Spleen (tissue), 7 donors: ENCODE measurements at regions not wholly inside any gene's neighbourhood (a gene's known extent, or its start where the extent isn't known, plus 50 kb on each side); places are given as distances from the start of the nearest gene placed in this dataset.

ENCODE experiments used
- POLR2A ChIP-seq, 3 donors: fragments of 450-650 bp; IDR thresholded peaks; one replicate each; pipeline ENCODE4 v1.5.1; 2017; ENCODE audit warnings: antibody characterized with exemption in 3 of 3, mild to moderate bottlenecking in 1 of 3
- POLR2AphosphoS5 ChIP-seq, 3 donors: sonication (generic); formaldehyde crosslinking; IDR thresholded peaks; one replicate each; pipeline ENCODE4 v1.5.1; 2017; ENCODE audit warnings: antibody characterized with exemption in 3 of 3
- TF ChIP-seq, protein P1 (sequence below), 11 experiments: fragments of 200-600 bp in 7 of 11; fragments of 450-650 bp in 4 of 11; sonication (generic) in 4 of 11; IDR thresholded peaks in 8 of 11; conservative IDR thresholded peaks in 3 of 11; 1 replicate in 7 of 11; 2 replicates in 4 of 11; pipeline versions ENCODE4 v1.4.0 to v1.8.0; 2016 to 2021; ENCODE audit warnings: antibody characterized with exemption in 11 of 11, inconsistent platforms in 4 of 11, mild to moderate bottlenecking in 1 of 11
- donor health status: DM: no; HTN: no; CAD: no; lungs with moderate emphysema.
- donor health status: DM: no; HTN: no; CAD: no.
- donor health status: DM: no; HTN: no; CAD: no.

DNA sequence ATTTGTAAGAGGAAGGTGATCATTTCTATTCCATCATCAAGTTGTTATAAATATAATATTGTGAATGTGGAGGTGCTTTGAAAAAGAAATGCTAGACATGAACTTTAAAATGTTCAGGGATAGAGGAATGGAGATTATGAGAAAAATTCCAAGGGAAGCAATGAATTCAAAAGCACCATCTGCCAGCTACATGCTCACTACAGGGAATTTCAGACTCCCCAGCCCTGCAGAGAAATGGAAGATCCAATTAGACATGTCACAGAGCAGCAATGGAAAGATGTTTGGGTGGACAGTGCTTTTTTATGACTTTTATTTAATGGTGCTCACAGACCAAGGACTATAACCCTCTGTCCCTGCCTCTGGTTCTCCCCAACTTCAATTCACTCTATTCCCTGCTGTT lies 209.7 kb downstream of the ESM1 start:
- TF ChIP-seq, protein P1, sequence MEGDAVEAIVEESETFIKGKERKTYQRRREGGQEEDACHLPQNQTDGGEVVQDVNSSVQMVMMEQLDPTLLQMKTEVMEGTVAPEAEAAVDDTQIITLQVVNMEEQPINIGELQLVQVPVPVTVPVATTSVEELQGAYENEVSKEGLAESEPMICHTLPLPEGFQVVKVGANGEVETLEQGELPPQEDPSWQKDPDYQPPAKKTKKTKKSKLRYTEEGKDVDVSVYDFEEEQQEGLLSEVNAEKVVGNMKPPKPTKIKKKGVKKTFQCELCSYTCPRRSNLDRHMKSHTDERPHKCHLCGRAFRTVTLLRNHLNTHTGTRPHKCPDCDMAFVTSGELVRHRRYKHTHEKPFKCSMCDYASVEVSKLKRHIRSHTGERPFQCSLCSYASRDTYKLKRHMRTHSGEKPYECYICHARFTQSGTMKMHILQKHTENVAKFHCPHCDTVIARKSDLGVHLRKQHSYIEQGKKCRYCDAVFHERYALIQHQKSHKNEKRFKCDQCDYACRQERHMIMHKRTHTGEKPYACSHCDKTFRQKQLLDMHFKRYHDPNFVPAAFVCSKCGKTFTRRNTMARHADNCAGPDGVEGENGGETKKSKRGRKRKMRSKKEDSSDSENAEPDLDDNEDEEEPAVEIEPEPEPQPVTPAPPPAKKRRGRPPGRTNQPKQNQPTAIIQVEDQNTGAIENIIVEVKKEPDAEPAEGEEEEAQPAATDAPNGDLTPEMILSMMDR (IDR thresholded peaks at IDR 0.05 in 8 of 11, conservative IDR thresholded peaks at IDR 0.05 in 3 of 11) = no peak
- TF ChIP-seq POLR2A (IDR thresholded peaks at IDR 0.05) = no peak
- TF ChIP-seq POLR2AphosphoS5 (IDR thresholded peaks at IDR 0.05) = no peak
